Renal pelvis (tissue), 1 donor: ENCODE measurements at regions not wholly inside any gene's neighbourhood (a gene's known extent, or its start where the extent isn't known, plus 50 kb on each side); places are given as distances from the start of the nearest gene placed in this dataset.
A peak's percentile ranks its signal among the peaks of the same experiment; 100 is the strongest.

Experiments
- DNase-seq: peaks from one replicate; pipeline ENCODE4 v3.0.0-alpha.2; 2013

DNA sequence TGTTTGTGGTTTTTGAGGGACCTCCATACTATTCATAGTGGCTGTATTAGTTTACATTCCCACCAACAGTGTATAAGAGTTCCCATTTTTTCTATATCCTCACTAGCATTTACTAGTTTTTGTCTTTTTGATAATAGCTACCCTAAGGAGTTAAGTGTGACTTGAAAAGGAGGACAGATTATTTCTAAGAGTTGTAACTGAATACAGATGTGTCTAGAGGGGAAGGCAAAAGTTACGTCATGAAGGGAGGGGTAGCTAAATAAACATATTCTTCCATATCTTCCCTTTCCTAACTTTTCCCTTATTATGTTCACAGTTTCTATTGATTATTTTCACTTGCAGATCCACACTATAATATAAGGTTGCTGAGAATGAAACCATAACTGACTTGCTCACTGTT is 1315.7 kb upstream of the ZEB2 start:
- DNase-seq, result no peak

- no peak for DNase-seq
Measured at GRCh38 chr2:145832681-145833080, 1312.8 kb upstream of the ZEB2 start.

DNA sequence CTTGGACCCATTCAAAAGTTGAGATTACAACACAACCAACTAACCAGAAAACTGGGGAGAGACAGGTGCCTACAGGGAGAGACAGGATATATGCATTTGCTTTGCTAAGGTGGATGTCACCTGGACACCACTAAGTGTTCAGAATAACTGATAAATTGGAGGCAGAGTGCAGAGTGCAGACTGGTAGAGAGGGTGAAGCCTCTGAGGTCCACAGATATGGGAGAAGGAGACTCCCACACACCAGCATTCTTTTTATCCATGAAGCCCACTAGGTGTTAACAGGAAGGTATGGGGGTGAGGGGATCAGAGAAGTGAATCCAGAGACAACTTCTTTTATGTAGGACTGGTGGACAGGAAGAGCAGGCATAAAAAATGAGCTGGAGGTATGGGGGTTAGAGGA is 1310.0 kb upstream of the ZEB2 start:
- DNase-seq, result no peak

DNA sequence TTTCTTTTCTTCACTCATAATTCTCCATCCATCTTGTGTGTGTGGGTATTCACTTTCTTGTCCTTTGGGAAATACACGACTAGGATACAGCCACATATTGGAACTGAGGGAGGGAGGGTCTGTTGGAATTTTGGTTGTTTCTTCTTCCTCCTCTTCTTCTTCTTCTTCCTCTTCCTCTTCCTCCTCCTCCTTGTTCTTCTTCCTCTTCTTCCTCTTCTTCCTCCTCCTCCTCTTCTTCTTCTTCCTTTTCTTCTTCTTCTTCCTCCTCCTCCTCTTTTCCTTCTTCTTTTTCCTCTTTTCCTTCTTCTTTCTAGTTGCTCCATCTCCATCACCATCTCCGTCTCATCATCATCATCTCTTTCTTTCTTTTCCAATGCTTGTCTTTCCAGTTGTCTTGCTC is 1307.3 kb upstream of the ZEB2 start:
- no peak for DNase-seq

DNA sequence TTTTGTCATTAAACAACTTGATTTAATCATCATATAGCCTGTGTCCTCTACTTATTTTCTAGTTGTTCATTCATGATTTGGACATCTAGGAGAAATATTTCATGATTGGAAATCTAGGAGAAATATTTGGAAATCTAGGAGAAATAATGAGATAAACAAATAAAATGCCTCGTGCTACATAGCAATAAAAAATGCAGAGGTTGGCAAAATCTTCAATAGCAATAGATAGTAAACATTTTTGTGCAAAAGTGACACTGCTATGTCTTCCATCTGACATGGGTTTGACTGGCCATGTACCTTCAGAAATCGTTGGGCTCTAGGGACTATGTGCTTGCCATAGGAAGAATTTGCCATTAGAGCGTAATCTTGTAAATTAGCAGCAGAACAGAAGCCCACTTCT is 1304.5 kb upstream of the ZEB2 start:
- no peak for DNase-seq

DNA sequence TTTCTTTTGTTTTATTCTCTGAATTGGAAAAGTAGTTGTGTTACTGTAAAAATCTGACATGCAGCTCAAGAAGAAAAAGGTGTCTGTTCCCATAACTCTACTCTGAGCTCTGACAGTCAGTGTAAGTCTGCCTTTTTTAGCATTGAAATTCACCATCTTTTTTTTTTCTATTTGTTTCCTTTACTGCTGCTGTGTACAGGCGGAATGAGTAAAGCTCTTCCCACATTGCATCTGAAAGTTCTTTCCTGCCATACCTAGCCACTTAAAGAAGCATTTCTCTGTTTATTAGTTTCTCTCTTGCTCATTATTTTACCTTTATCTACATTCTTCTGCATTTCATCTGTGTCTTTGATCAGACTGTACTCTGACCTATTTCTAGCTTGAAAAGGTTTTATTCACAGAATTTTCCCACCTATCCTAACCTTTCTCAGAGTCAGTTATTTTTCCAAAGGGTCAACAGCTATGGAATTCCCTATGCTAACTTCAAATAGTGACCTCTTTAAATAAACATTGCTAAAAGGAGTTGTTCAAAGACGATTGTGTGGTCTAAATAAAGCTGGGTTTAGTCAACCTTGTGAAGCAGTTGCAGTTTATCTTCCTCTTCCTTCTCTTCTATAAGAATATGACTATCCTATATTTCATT is 1303.1 kb upstream of the ZEB2 start:
- DNase-seq, result no peak

DNA sequence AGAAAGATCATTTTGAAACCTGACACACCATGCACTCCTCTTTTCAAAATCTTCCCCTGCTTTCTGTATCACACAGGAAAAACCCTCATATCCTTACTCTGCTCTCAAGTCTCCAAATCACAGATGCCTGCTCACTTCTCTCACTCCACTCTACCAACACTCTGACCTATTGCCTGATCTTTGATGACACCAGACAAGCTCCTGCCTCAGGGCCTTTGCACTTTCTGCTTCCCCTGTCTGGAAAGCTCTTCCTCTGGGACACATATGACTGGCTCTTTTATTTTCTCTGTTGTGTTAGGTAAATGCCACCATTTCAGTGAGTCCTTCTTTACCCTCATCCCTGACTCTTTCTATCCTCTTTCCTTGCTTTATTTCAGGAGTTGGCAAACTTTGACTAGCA is 1300.7 kb upstream of the ZEB2 start:
- no peak for DNase-seq

- no peak for DNase-seq
Measured at GRCh38 chr2:145818890-145819504, 1299.1 kb upstream of the ZEB2 start.

GRCh38 chr2:145815933-145816332 is 1296.0 kb upstream of the ZEB2 start:
- DNase-seq, result no peak

DNA sequence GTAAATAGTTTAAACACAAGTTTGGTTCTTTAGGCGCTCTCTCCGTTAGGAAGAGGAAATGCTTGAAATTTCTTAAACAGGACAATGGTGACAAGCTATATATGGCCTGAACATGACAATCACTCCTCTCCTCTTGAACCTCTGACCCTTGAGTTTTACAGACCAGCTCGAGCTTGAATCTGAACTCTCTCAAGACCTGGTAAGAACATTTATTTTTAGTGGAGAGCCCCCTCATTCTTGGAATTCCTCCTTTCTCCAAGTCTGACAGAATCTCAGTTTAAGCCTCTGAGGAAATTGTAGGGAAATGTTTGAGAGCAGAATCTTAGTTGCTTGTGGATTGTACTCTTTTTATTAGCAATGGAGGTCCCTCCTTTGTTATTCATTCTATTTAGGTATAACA is 1293.6 kb upstream of the ZEB2 start:
- DNase-seq, result peak; percentile 42

GRCh38 chr2:145812165-145812554 is 1292.2 kb upstream of the ZEB2 start:
- DNase-seq, result peak; percentile 45

DNA sequence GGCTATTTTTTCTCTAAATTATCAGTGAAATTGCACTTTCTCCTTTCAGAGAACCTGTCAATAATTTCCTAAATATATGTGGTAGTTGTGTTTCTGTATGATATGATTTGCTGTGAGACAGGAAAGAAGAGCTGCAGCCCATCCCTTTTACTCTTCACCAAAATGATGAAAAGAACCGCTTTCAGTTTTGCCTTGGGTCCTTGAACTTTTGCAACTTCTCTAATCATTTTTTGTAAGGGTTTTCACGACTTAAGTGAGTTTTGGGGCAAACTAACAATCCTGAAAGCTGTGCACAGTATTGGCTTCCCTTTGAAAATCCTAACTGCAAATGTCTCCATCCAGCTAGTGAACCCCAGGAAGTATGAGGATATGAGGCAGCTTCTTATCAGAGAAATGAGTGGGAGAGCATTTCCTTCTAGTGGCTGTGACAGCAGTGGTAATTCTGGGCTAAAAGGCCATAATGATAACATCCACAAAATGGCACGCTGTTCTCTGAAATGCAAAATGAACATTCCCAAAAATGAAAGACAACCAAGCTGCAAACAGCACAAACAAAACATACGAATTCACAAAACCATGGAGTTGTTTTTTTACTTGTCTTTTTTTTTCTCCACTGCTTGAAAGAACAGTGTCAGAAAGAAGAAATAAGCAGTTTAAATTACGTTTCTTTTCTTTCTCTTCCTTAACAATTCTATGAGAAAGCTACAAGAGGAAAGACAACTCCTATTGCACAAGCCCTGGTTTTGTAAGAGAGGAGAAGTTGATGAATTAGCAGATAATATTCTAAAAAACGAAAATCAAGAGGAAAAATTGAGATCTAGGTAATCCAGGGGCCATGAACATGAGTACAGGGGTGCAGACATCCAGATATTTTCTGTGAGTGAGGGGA is 1291.6 kb upstream of the ZEB2 start:
- no peak for DNase-seq

DNA sequence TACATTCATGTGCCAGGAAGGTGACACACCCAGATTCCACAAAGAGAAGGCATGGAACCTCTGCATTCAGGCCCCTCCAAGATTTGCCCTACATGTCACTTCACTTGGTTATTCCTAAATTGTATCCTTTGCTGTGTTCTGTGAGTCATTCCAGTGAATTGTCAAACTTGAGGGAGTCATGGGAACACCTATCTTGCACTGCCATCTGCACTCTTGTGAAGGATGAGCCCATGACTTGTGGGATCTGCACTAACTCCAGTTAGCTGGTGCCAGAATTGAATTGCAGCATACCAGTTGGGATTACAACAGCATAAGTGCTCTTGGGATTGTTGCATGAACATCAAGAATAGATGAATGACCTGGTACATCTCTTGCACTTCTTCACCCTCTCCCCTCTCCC is 1288.0 kb upstream of the ZEB2 start:
- DNase-seq, result no peak

- DNase-seq, result no peak
Measured at GRCh38 chr2:145807554-145807953, 1287.6 kb upstream of the ZEB2 start.

DNA sequence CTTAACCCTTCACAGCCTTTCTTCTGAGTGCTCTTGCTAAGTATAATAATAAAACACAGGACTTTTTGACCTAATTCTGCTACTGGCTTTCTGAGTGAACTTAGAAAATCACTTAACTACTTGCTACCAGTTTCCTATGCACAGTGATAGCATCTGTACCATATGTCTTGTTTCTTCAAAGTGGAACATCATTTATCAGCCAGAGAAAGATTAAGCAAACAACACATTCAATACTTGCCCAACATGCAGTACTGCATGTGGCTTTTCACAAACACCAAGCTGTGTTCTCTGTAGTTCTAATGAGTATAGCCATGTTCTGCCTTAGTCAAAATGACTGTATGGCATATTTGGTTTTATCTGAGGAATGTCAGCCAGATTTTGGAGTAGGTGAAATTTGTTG is 1286.6 kb upstream of the ZEB2 start:
- no peak for DNase-seq

- no peak for DNase-seq
Measured at GRCh38 chr2:145802133-145802532, 1282.2 kb upstream of the ZEB2 start.

- DNase-seq, result no peak
Measured at GRCh38 chr2:145801210-145801609, 1281.3 kb upstream of the ZEB2 start.

- DNase-seq, result no peak
Measured at GRCh38 chr2:145800151-145801091, 1280.5 kb upstream of the ZEB2 start.

GRCh38 chr2:145799595-145800108 is 1279.7 kb upstream of the ZEB2 start:
- no peak for DNase-seq

DNA sequence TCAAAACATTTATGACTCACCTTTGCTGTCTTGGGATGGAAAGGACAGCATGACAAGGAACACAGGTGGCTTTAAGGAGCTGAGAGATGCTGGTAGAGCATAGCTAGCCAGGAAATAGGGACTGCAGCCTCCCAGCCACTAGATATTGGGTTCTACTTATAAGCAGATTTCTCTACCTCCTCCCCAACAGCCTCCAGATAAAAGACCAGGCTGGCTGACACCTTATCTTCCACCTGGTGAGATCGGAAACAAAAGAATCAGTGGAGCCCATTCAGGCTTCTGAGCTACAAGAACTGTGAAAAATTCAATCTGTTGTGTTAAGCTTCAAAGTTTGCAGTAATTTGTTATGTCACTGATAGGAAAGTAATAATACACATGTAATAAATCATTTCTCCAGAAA is 1278.5 kb upstream of the ZEB2 start:
- DNase-seq, result no peak

GRCh38 chr2:145797692-145798091 is 1277.8 kb upstream of the ZEB2 start:
- DNase-seq, result no peak

DNA sequence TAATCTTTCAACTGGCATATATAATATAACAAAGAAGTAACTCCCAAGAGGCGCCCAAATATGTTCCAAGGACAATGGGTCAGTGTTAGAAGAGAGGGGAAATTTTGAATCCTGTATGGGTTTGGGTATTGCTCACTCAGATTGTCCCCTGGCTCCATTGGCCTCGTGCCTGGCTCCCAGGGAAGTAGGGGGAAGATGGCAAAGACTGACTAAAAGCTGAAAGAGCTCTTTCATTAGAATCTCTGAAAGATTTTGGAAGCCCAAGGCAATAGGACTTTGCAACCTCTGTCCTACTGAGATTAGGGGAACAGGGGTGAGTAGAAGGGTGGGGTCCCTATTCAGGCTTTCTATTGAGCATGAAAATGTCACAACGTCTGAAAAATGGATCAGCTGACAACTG is 1272.8 kb upstream of the ZEB2 start:
- no peak for DNase-seq
